ENCODE measurements at regions not wholly inside any gene's neighbourhood (a gene's known extent, or its start where the extent isn't known, plus 50 kb on each side); places are given as distances from the start of the nearest gene placed in this dataset.

DNA sequence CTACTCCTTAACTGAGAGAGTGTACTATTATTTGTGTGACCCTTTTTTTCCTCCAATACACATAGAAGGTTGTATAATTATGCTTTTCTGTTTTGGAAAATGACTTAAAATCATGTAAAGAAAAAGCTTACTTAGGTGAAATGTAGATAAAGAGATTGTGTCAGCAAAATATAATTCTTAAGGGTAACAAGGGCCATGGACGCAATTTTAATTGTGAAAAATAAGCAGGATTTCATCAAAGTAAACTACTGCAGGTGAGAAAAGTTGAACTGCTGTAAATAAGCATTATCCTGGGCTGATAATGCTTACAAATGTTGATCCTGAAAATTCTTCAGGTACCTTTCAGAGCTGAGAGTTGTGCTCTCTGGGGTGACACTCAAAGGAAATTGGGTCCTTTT lies 141.5 kb downstream of the RPIA start:
- no peak for DNase-seq (ENCODE audit: low read depth in 1 of 2, low spot score in 1 of 2)

DNA sequence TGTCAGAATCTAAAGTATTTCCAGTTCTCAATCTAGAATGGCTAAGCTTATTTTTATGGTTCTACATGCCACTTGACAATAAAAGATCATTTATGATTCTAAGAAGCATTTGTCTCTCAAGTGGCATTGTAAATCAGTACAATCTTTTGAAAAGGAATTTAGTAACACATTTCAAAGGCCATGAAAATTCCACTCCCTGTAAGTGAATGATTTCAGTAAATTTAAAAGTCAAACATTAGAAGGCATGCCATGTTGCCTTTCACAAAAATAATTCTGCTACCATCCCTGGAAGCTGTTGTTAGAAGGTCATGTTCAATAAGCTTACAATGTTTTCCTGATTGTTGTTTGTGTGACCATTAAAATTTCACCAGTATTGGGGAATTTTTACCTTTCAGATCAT lies 142.9 kb downstream of the RPIA start:
- no peak for DNase-seq (ENCODE audit: low read depth in 1 of 2, low spot score in 1 of 2)

DNA sequence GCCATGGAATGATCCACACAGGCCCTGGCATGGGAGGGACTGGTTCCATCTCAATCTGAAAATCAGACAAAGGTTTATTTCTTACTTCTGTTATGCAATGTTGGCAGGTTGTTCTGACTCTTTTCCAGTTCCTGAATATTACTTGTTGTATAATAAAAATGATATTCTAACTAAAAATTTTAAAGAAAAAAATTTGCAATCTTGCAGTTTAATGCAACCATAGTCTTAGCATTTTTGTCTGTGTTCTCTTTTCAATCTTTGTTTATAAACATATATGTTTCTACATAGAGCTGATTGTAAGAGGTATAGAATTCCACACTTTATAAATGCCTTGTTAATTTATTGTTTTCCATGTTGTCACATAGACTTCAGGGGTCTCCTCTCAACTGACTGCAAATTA lies 143.4 kb downstream of the RPIA start:
- DNase-seq (ENCODE audit: low read depth in 1 of 2, low spot score in 1 of 2): no peak

DNA sequence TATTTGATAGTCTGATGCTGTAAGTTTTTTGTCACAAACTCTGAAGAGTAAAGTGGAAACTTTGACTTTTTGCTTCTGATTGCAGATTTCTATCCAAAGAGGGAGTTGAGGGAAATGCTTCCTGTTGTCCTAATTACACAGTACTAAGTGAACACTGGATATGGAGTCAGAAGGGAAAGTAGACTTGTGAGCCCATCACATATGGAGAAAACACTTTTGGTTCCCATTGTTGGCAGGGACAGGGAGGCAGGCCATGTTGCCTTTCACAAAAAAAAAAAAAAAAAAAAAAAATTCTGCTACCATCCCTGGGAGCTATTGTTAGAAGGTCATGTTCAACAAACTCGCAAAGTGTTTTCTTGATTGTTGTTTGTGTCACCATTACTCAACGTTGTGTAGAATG lies 144.3 kb downstream of the RPIA start:
- DNase-seq (ENCODE audit: low read depth in 1 of 2, low spot score in 1 of 2): no peak

DNA sequence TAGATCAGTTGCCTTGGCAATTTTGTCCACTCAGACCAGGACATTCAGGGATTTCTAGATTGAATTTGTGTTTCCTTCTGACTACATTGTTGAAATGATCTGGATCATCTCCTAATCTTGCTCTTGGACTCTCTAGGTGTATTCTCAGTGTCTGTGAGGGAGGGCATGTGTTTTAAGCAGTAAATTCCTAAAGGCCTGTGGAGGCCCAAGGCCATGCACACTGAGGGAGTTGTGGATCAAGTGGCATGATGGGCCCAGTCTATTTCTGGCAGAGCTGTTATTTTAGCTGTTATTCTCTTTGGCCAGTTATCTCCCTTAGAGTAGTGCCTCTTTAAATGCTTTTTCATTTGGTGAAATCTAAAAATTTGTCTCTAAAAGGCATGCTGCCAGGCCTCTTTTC lies 144.9 kb downstream of the RPIA start:
- DNase-seq (ENCODE audit: low read depth in 1 of 2, low spot score in 1 of 2): no peak

DNA sequence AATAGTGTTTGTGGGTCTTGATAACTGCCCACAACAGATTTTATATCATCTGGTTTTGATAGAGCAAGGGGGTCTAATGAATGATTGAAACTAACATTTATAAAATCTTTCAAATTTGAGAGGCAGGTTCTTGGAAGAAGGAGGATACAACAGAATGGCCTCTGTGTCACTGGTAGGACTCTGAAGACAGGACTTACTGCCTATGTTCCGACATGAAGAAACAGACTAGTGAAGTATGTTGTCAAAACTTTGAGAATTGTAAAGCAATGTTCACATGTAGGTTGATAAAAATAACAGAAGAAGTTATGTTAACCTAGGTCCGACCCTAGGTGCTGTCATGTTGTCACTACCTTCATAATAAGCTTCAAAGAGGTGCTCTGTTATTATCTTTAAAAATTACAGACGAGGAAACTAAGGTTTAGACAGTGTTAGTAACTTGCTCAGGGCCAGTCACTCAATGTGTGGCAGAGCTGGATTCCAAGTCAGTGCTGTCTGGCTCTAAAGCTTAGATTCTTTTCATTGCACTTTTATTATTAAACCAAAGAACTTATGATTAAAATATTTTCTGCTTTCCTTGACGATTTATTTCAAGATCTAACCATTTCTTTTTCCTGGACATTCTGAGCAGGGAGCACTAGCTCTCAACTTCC lies 146.2 kb downstream of the RPIA start:
- DNase-seq (ENCODE audit: low read depth in 1 of 2, low spot score in 1 of 2): no peak

DNA sequence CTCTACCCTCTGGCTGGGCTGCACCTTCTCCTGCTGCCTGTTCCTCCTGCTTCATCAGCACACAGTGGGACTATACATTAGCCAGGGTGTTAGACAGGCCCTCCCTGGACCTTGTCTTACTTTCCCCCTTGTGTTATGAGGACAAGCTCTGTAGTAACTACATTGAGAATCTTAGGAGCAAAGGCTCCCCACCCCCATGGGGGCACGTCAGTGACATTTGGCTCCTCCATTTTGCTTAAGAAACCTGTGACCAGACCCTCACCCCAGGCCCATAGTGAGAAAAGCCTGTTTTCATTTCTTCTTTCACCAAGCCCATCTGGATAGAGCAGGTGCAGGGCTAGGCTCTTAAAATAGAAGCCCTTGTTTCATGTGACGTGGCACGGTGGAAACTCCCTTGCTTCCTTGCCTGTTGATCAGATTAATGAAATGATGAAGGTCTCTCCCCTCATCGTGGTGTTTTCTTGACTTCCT lies 146.7 kb downstream of the RPIA start:
- DNase-seq (ENCODE audit: low read depth in 1 of 2, low spot score in 1 of 2): no peak

DNA sequence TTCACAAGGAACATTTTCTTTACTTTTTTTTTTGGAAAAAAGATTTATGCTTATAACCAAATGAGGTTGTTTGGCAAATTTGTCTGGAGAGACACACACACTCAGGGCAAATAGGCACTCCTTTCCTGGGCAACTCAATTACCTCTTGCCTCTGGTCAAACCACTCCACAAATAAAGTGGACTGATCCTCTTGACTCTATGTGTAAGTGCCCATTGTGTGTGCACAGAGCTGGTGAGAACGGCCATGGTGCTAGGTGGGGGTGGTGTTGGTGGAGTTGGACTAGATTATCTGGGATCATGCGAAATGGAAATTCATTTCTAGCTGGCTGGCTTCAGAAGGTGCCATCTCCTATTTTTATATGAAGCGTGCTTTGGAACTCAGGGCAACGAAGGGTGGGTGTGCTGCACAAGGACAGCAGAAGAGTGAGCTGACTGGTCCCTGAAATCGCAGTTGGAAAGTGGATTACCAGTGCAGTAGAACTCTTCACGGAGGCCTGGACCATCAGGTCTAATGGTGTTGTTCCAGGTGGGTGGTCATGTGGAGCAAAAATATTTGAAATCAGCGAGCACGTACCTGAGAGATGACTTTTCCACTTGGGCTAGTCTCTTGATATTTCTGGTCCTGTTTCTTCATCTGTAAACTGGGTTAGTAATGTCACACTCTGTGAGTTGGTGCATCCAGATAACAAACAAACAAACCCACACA lies 149.9 kb downstream of the RPIA start:
- no peak for DNase-seq (ENCODE audit: low read depth in 1 of 2, low spot score in 1 of 2)

DNA sequence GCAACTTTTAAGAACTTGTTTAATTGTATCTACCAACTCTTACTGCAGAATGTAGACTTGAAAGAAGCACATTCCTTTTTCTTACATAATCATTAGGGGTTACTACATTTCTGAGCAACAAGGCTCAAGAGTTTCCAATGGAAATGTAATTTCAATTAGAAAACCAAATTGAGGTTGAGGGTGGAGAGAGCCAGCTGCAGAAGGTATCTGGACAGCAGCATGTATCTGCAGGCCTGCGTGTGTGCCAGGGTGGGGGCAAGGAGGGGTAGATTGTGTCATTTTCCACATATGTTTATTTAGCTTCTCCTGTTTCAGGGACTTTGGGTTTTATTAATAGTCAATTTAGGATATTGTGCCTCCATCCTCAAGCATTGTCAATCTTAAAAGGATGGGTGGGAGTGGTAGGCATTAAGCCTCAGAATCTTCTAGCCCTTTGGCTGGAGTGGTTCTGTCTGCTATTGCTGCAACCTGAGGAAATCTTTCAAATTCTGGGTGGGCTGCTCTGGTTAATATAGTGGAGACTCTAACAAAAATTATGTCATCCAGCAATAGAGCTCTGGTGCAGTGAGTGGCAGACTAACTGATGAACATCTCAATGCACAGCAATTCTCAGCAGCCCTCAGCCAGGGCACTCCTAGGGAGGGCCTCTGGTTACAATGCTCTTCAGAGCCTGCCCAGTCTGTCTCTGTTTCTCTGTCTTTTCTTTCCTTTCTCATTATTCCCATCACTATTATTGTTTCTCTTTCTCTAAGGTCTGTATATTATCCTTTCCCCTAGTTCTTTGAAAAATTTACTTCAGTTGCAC lies 151.4 kb downstream of the RPIA start:
- no peak for DNase-seq (ENCODE audit: low read depth in 1 of 2, low spot score in 1 of 2)

DNA sequence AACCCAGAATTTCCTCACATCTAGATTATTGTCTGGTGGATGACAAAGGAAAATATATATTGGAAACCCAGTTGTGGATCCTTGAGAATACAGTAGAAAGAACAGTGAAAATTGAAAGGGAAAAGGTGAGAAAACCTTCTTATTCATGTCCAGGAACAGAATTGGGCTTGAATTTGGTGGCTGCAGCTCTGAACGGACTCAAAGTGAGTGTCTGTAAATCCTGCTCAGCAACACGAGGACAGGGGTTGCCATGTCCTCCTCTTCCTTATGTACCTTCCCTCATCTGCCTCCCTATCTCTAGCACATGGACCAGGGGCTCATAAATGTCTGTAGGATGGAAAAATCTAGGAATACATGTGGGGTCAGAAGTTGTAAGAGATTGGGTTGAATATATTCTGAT lies 152.2 kb downstream of the RPIA start:
- DNase-seq (ENCODE audit: low read depth in 1 of 2, low spot score in 1 of 2): no peak

DNA sequence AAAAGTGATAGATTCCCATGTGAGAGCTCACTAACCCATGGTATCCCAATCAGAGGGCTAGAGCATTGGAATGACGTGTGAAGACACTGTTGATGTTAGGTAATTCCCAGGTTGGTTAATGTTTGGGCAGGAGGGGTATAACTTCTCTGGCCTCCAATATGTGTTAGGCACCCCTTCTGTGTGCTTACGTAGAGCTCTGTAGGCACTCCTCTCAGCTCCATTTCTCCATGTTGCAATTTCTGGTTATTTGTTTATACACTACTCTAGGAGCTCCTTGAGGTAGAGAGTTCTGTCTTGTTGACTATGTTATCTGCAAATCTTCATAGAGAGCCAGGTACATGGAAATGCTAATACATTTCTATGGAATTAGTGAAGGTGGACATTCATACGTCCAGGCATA lies 153.5 kb downstream of the RPIA start:
- DNase-seq (ENCODE audit: low read depth in 1 of 2, low spot score in 1 of 2): no peak

DNA sequence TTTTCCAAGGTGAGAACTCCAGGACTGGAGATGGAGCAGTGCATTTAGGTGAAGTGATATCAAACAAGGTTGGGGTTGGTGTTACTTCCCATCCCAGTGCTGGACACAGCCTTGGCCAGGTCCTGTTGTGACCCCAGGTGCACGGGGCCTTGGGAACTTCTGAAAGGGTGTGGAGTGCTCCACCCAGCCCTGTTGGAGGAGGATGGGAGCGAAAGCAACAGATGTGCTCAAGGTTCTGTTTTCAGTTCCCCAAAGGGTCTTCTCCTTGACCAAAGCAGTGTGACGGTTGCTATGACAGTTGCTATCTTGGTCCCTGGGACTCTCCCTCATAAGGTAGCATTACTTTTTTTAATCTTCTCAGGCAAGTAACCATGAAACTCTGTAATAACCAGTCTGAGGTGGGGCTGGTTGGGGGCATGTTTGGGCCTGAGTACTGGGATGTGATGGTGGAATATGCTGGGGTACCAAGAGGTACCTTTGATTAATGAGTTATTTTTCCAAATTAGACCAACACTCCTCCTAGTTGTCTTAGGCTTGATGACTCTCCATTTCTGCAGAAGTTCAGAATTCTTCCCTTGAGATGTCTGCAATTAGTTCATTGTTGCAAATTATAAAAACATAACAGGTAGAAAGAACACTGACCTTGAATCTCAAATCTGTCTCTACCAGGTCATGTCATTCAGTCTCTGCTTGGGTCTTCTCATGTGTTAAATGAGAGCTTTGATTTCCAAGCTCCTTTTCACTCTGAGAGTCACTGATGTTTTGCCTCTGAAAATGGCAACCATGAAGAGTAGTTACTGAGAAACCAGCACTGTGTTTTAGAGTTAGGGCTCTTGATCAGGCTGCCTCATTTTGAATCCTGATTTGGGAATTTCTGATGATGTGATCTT lies 154.5 kb downstream of the RPIA start:
- DNase-seq (ENCODE audit: low read depth in 1 of 2, low spot score in 1 of 2): no peak

DNA sequence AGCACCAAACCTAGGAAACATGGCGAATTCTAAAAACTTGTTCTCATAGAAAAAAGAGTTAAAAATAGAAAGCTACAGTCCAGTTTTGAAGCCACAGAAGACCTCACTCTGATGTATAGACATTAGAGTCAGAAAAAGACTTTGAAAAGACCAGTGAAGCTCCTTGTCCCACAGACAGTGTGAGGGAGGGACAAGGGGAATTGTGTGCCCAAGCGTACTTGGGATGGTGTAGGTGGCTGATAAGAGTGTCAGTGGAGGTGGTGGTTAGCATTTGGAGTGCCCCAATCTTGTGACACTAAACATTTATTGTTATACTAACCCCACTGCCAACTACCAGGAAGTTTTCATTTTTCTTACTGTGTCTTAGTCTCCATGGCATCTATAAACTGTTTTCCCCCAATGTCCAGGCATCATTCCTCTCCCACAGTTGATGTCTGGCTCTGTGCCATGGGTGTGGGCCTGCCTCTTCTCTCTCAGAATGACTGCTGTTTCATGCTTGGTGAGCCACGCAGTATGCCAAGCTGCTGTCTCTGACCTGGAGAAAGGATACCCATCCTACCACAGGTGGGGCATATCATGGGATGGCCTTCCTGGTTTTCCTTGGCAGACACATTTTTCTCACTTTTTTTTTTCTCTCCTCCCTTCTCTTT lies 161.4 kb downstream of the RPIA start:
- no peak for DNase-seq (ENCODE audit: low read depth in 1 of 2, low spot score in 1 of 2)

DNA sequence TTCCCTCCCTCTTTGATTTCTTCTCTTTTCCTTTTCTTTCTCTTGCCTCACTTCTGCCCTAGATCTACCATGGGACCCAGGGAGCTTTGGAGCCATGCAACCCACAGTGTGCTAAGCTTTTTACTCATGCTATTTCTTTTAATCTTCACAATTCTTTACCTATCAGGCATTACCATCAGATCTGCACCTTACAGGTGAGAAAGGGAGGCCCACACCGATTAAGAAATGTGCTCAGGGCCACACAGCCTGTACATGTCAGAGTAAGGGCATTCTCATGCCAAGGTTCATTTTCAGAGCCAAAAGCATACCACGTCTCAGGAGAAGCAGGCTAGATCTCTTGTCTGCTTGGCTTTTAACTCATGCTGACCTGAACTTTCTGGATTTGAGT lies 161.9 kb downstream of the RPIA start:
- DNase-seq (ENCODE audit: low read depth in 1 of 2, low spot score in 1 of 2): no peak

DNA sequence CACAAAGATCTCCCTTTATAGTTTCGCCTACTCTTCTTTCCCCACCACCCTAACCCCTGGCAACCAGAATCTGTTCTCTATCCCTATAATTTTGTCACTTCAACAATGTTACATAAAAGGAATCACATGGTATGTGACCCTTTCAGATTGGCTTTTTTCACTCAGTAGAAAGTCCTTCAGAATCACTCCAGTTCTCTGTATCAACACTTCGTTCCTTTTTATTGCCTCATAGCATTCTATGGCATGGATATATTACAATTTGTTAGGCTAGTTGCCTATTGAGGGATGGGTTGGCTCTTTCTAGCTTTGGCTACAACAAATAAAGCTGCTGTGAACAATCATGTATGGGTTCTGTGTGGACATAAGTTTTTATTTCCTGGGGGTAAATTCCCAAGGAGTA lies 163.1 kb downstream of the RPIA start:
- DNase-seq (ENCODE audit: low read depth in 1 of 2, low spot score in 1 of 2): no peak

DNA sequence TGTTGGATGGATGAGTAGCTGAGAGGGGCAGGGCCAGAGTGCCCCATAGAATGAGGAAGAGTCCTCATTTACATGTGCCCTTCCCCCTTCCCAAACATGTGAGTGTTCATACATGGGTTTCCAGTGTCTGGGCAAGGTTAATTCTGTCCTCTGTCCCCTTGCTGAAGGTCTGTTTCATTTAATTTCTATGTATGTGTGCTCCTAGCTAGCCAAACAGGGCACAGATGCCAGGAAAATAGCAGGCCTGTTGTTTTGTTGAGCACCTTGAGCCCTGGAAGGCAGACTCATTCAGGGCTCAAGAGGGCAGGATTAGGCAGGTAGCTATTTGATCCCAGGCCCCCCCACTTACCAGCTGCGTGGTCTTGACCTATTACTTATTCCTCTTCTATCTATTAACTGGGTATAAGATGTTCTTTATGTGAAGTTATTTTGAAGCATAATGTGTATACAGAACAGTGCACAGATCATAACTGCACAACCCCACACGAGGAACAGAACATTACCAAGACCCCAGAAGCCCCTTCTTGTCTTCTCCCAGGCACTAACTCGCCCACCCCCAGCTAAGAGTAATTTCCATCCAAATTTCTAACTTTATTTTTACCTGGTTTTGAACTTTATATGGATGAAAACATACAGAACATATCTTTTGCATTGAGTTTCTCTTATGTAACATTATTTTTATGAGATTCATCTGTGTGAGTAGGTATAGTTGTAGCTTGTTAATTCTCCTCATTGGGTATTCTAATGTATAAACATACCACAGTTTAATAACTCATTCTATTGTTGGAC lies 164.3 kb downstream of the RPIA start:
- no peak for DNase-seq (ENCODE audit: low read depth in 1 of 2, low spot score in 1 of 2)

DNA sequence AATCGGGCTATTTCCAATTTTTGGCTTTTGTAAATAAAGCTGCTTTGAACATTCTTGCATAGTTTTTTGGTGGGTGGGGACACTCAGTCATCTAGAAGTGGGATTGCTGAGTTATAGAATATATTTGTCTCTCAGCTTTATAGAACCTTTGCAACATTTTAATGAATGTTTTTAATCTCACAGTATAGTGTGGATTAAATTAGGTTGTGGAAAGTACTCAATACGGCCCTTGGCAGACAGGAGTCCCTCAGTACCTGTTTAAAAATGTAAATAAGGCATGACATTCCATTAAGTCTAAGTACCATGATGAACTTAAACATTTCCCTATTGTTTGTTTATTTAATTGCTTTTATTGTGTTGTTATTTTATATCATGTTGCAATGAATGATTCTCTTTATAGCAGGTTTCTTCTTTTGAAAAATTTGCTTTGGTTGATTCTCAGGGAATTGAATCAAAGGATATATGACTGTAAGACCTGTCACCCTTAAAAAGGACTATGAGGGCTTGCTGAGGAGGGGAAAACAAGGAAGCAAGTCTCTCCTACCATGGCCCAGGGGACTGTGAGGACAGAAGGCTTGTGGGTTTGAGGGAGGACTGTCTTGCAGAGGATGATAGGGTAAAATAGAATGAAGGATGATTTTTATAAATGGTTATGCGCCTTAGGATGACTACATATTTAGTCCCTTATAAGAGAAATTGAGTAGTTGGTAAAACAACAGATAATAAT lies 165.1 kb downstream of the RPIA start:
- no peak for DNase-seq (ENCODE audit: low read depth in 1 of 2, low spot score in 1 of 2)

DNA sequence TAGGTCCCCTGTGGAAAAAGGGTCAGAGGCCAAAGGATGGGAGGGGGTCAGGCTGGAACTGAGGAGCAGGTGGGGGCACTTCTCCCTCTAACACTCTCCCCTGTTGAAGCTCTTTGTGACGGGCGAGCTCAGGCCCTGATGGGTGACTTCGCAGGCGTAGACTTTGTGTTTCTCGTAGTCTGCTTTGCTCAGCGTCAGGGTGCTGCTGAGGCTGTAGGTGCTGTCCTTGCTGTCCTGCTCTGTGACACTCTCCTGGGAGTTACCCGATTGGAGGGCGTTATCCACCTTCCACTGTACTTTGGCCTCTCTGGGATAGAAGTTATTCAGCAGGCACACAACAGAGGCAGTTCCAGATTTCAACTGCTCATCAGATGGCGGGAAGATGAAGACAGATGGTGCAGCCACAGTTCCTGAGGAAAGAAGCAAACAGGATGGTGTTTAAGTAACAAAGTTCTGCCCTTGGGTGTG lies 165.8 kb downstream of the RPIA start:
- no peak for DNase-seq (ENCODE audit: low read depth in 1 of 2, low spot score in 1 of 2)

DNA sequence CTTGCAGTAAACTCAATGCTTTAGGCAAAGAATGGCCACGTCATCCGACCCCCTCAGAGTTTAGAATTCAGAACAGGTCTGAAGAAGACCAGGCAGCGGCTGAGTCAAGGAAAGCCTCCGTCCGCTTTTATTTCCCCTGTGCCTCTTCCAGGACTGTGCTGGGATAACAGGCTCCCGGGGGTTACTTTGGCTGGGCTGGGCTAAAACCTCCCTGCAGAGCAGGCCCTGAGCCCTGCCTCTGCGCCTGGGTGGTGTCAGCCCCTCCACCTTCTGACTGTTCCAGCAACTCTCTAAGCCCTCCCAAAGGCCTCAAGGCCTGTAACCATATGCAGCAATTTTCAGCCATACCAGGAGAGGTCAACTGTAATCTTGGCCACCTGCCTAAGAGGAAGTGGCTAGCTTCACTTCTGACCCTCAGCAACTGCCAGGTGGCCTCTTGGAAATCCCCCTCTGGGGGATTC lies 166.5 kb downstream of the RPIA start:
- DNase-seq (ENCODE audit: low read depth in 1 of 2, low spot score in 1 of 2): no peak
